SJCRH30 (cell line): ENCODE measurements at regions not wholly inside any gene's neighbourhood (a gene's known extent, or its start where the extent isn't known, plus 50 kb on each side); places are given as distances from the start of the nearest gene placed in this dataset.
A peak's percentile ranks its signal among the peaks of the same experiment; 100 is the strongest.

Source experiments
- DNase-seq, 2 experiments: peaks; one replicate each; pipeline ENCODE4 v3.0.0-alpha.2; 2015 to 2020
- H3K27ac ChIP-seq: fragments of 250-450 bp; sonication (Bioruptor Pico); 2 replicates; pipeline ENCODE4 v1.5.1; 2020; ENCODE audit warnings: mild to moderate bottlenecking, moderate library complexity
- H3K27me3 ChIP-seq: fragments of 250-450 bp; sonication (Bioruptor Pico); 2 replicates; pipeline ENCODE4 v1.5.1; 2020; ENCODE audit warnings: mild to moderate bottlenecking, moderate library complexity
- H3K36me3 ChIP-seq: fragments of 250-450 bp; sonication (Bioruptor Pico); 2 replicates; pipeline ENCODE4 v1.5.1; 2020; ENCODE audit warnings: mild to moderate bottlenecking, moderate library complexity
- H3K4me1 ChIP-seq: fragments of 250-450 bp; sonication (Bioruptor Pico); 2 replicates; pipeline ENCODE4 v1.5.1; 2020; ENCODE audit warnings: mild to moderate bottlenecking, moderate library complexity
- H3K4me3 ChIP-seq: fragments of 250-450 bp; sonication (Bioruptor Pico); 2 replicates; pipeline ENCODE4 v1.5.1; 2020; ENCODE audit warnings: mild to moderate bottlenecking, moderate library complexity
- H3K9me3 ChIP-seq: fragments of 250-450 bp; sonication (Bioruptor Pico); replicated peaks from 2 replicates; pipeline ENCODE4 v1.5.1; 2020; ENCODE audit warnings: mild to moderate bottlenecking, moderate library complexity

- Histone ChIP-seq H3K9me3 (no peaks in the 10 kb centered on the region), H3K36me3 (no peaks in the 10 kb centered on the region), H3K27me3 (no peaks in the 10 kb centered on the region), H3K27ac (no peak overlapping the region), H3K4me3 (no peak overlapping the region), H3K4me1 (no peaks in the 10 kb centered on the region)
- DNase-seq, result no peak
Measured at GRCh38 chr5:4221048-4221447, 625.4 kb downstream of the IRX1 start.

GRCh38 chr5:4222147-4222546, 626.5 kb downstream of the IRX1 start:
- Histone ChIP-seq H3K4me3 (no peak overlapping the region), H3K4me1 (no peaks in the 10 kb centered on the region), H3K9me3 (no peaks in the 10 kb centered on the region), H3K27me3 (no peaks in the 10 kb centered on the region), H3K27ac (no peak overlapping the region), H3K36me3 (no peaks in the 10 kb centered on the region)
- no peak for DNase-seq

GRCh38 chr5:4222821-4223220, 627.2 kb downstream of the IRX1 start:
- DNase-seq, result no peak
- H3K36me3 ChIP-seq, result no peaks in the 10 kb centered on the region
- no peak overlapping the region for H3K4me3 ChIP-seq
- no peaks in the 10 kb centered on the region for H3K9me3 ChIP-seq
- no peaks in the 10 kb centered on the region for H3K27me3 ChIP-seq
- no peaks in the 10 kb centered on the region for H3K4me1 ChIP-seq
- no peak overlapping the region for H3K27ac ChIP-seq

- Histone ChIP-seq H3K36me3 (no peaks in the 10 kb centered on the region), H3K4me1 (no peaks in the 10 kb centered on the region), H3K9me3 (no peaks in the 10 kb centered on the region), H3K27ac (no peak overlapping the region), H3K4me3 (no peak overlapping the region), H3K27me3 (no peaks in the 10 kb centered on the region)
- DNase-seq, result no peak
Measured at GRCh38 chr5:4225741-4226140, 630.1 kb downstream of the IRX1 start.

- Histone ChIP-seq H3K36me3 (no peaks in the 10 kb centered on the region), H3K27ac (no peak overlapping the region), H3K27me3 (no peaks in the 10 kb centered on the region), H3K4me3 (no peak overlapping the region), H3K9me3 (no peaks in the 10 kb centered on the region), H3K4me1 (no peaks in the 10 kb centered on the region)
- no peak for DNase-seq
Measured at GRCh38 chr5:4226565-4226964, 630.9 kb downstream of the IRX1 start.

- no peaks in the 10 kb centered on the region for H3K9me3 ChIP-seq
- no peak overlapping the region for H3K4me3 ChIP-seq
- H3K27me3 ChIP-seq, result no peaks in the 10 kb centered on the region
- no peak for DNase-seq
- no peaks in the 10 kb centered on the region for H3K4me1 ChIP-seq
- no peaks in the 10 kb centered on the region for H3K36me3 ChIP-seq
- no peak overlapping the region for H3K27ac ChIP-seq
Measured at GRCh38 chr5:4228708-4229107, 633.1 kb downstream of the IRX1 start.

- Histone ChIP-seq H3K27me3 (no peaks in the 10 kb centered on the region), H3K36me3 (no peaks in the 10 kb centered on the region), H3K4me1 (no peaks in the 10 kb centered on the region), H3K9me3 (no peaks in the 10 kb centered on the region), H3K27ac (no peak overlapping the region), H3K4me3 (no peak overlapping the region)
- DNase-seq, result no peak
Measured at GRCh38 chr5:4229414-4230292, 634.0 kb downstream of the IRX1 start.

- Histone ChIP-seq H3K36me3 (no peaks in the 10 kb centered on the region), H3K27me3 (no peaks in the 10 kb centered on the region), H3K4me1 (no peaks in the 10 kb centered on the region), H3K9me3 (no peaks in the 10 kb centered on the region), H3K27ac (no peak overlapping the region), H3K4me3 (no peak overlapping the region)
- no peak for DNase-seq
Measured at GRCh38 chr5:4230471-4230785, 634.8 kb downstream of the IRX1 start.

GRCh38 chr5:4230786-4231641, 635.4 kb downstream of the IRX1 start:
- Histone ChIP-seq H3K4me3 (no peak overlapping the region), H3K27me3 (no peaks in the 10 kb centered on the region), H3K9me3 (no peaks in the 10 kb centered on the region), H3K27ac (no peak overlapping the region), H3K4me1 (no peaks in the 10 kb centered on the region), H3K36me3 (no peaks in the 10 kb centered on the region)
- peak; percentile 7 to 29 for DNase-seq

GRCh38 chr5:4232084-4232483, 636.5 kb downstream of the IRX1 start:
- H3K4me1 ChIP-seq, result no peaks in the 10 kb centered on the region
- no peak overlapping the region for H3K27ac ChIP-seq
- no peak overlapping the region for H3K4me3 ChIP-seq
- H3K27me3 ChIP-seq, result no peaks in the 10 kb centered on the region
- no peak for DNase-seq
- H3K9me3 ChIP-seq, result no peaks in the 10 kb centered on the region
- H3K36me3 ChIP-seq, result no peaks in the 10 kb centered on the region

- no peaks in the 10 kb centered on the region for H3K4me1 ChIP-seq
- DNase-seq, result no peak
- H3K27me3 ChIP-seq, result no peaks in the 10 kb centered on the region
- H3K9me3 ChIP-seq, result no peaks in the 10 kb centered on the region
- H3K27ac ChIP-seq, result no peak overlapping the region
- no peak overlapping the region for H3K4me3 ChIP-seq
- no peaks in the 10 kb centered on the region for H3K36me3 ChIP-seq
Measured at GRCh38 chr5:4233671-4234070, 638.0 kb downstream of the IRX1 start.

- Histone ChIP-seq H3K4me3 (no peak overlapping the region), H3K27ac (no peak overlapping the region), H3K9me3 (no peaks in the 10 kb centered on the region), H3K27me3 (no peaks in the 10 kb centered on the region), H3K4me1 (no peaks in the 10 kb centered on the region), H3K36me3 (no peaks in the 10 kb centered on the region)
- DNase-seq, result no peak
Measured at GRCh38 chr5:4243479-4244264, 648.0 kb downstream of the IRX1 start.

- no peak for DNase-seq
- no peaks in the 10 kb centered on the region for H3K9me3 ChIP-seq
- no peak overlapping the region for H3K4me3 ChIP-seq
Measured at GRCh38 chr5:4244306-4244705, 648.7 kb downstream of the IRX1 start.

GRCh38 chr5:4245076-4245475, 649.4 kb downstream of the IRX1 start:
- Histone ChIP-seq H3K4me1 (no peaks in the 10 kb centered on the region), H3K4me3 (no peak overlapping the region), H3K9me3 (no peaks in the 10 kb centered on the region), H3K27me3 (no peaks in the 10 kb centered on the region), H3K27ac (no peak overlapping the region), H3K36me3 (no peaks in the 10 kb centered on the region)
- no peak for DNase-seq

More at GRCh38 chr5:4244306-4244705, 648.7 kb downstream of the IRX1 start:
- Histone ChIP-seq H3K36me3 (no peaks in the 10 kb centered on the region), H3K4me1 (no peaks in the 10 kb centered on the region), H3K27me3 (no peaks in the 10 kb centered on the region), H3K27ac (no peak overlapping the region)

- Histone ChIP-seq H3K36me3 (no peaks in the 10 kb centered on the region), H3K27ac (no peak overlapping the region), H3K9me3 (no peaks in the 10 kb centered on the region), H3K27me3 (no peaks in the 10 kb centered on the region), H3K4me1 (no peaks in the 10 kb centered on the region), H3K4me3 (no peak overlapping the region)
- DNase-seq, result no peak
Measured at GRCh38 chr5:4245511-4245910, 649.9 kb downstream of the IRX1 start.
